ENCODE measurements at regions not wholly inside any gene's neighbourhood (a gene's known extent, or its start where the extent isn't known, plus 50 kb on each side); places are given as distances from the start of the nearest gene placed in this dataset.

- ATAC-seq (no peak), FAIRE-seq (no peak), DNase-seq (ENCODE audit: low read depth, low spot score) (no peak)
- no peak overlapping the region for H3K27ac ChIP-seq (ENCODE audit: control insufficient read depth, insufficient read depth)
- no peak overlapping the region for H2AFZ ChIP-seq (ENCODE audit: control insufficient read depth, low read depth, low read length)
- H3K79me2 ChIP-seq (ENCODE audit: control insufficient read depth, insufficient read depth, low read length): no peaks in the 10 kb centered on the region
- in situ Hi-C loops (cut with MboI): no loop called here
- RAD21 ChIA-PET (ENCODE audit: unreplicated experiment): no interaction called here
- no peak for TF ChIP-seq NRF1 (conservative IDR thresholded peaks at IDR 0.05; ENCODE audit: low read depth, low read length)
- intact Hi-C loops (cut with micrococcal nuclease; ENCODE audit: unreplicated experiment): no loop called here
- no peaks in the 10 kb centered on the region for H4K20me1 ChIP-seq (ENCODE audit: control insufficient read depth, insufficient read depth)
- no peaks in the 10 kb centered on the region for H3K9me3 ChIP-seq (replicated peaks; ENCODE audit: control insufficient read depth, insufficient read depth, low read length)
- no peaks in the 10 kb centered on the region for H3K27me3 ChIP-seq (replicated peaks in 1 of 2; ENCODE audit: control insufficient read depth in 2 of 2, insufficient read depth in 2 of 2, low read length in 1 of 2)
- H3K9ac ChIP-seq (ENCODE audit: control insufficient read depth, insufficient read depth, low read length): no peak overlapping the region
- no peaks in the 10 kb centered on the region for H3K4me1 ChIP-seq (ENCODE audit: control insufficient read depth, insufficient read depth, low read length)
- POLR2A ChIA-PET: no interaction called here
- no peak overlapping the region for H3K4me3 ChIP-seq
- SMC1A ChIA-PET (ENCODE audit: uncharacterized antibody, unreplicated experiment): no interaction called here
- H3K4me2 ChIP-seq (ENCODE audit: control insufficient read depth, insufficient read depth): no peak overlapping the region
- H3K36me3 ChIP-seq (ENCODE audit: control insufficient read depth in 2 of 2, insufficient read depth in 2 of 2, low read length in 1 of 2): no peaks in the 10 kb centered on the region
- BruUV-seq (replicated peaks): no TSS peak
- CTCF ChIA-PET: no interaction called here
Measured at GRCh38 chr14:87449016-87449415, 544.0 kb downstream of the GALC start.

GRCh38 chr14:87443787-87444186 is 549.2 kb downstream of the GALC start:
- ChIA-PET SMC1A (ENCODE audit: uncharacterized antibody, unreplicated experiment) (no interaction called here), RAD21 (ENCODE audit: unreplicated experiment) (no interaction called here), CTCF (interaction anchor here (0.5 kb wide), 1 partner anchor 8 kb away, joined by 3 read pairs; no protein-coding TSS in a partner anchor), POLR2A (no interaction called here)
- no peaks in the 10 kb centered on the region for H4K20me1 ChIP-seq (ENCODE audit: control insufficient read depth, insufficient read depth)
- BruUV-seq (replicated peaks): no TSS peak
- in situ Hi-C loops (cut with MboI): no loop called here
- no peaks in the 10 kb centered on the region for H3K4me1 ChIP-seq (ENCODE audit: control insufficient read depth, insufficient read depth, low read length)
- no peaks in the 10 kb centered on the region for H3K9me3 ChIP-seq (replicated peaks; ENCODE audit: control insufficient read depth, insufficient read depth, low read length)
- no peak for DNase-seq (ENCODE audit: low read depth, low spot score)
- H3K27me3 ChIP-seq (replicated peaks in 1 of 2; ENCODE audit: control insufficient read depth in 2 of 2, insufficient read depth in 2 of 2, low read length in 1 of 2): no peaks in the 10 kb centered on the region
- no peak overlapping the region for H3K4me2 ChIP-seq (ENCODE audit: control insufficient read depth, insufficient read depth)
- no peak overlapping the region for H2AFZ ChIP-seq (ENCODE audit: control insufficient read depth, low read depth, low read length)
- H3K4me3 ChIP-seq: no peak overlapping the region
- no peak for ATAC-seq
- H3K79me2 ChIP-seq (ENCODE audit: control insufficient read depth, insufficient read depth, low read length): no peaks in the 10 kb centered on the region
- intact Hi-C loops (cut with micrococcal nuclease; ENCODE audit: unreplicated experiment): no loop called here
- FAIRE-seq: no peak
- H3K27ac ChIP-seq (ENCODE audit: control insufficient read depth, insufficient read depth): no peak overlapping the region
- no peaks in the 10 kb centered on the region for H3K36me3 ChIP-seq (ENCODE audit: control insufficient read depth in 2 of 2, insufficient read depth in 2 of 2, low read length in 1 of 2)
- H3K9ac ChIP-seq (ENCODE audit: control insufficient read depth, insufficient read depth, low read length): no peak overlapping the region
- TF ChIP-seq EP300 (IDR thresholded peaks at IDR 0.05; ENCODE audit: borderline replicate concordance in 1 of 2, control insufficient read depth in 1 of 2, low read depth in 2 of 2, low read length in 2 of 2) (no peak), WRNIP1 (IDR thresholded peaks at IDR 0.05; ENCODE audit: borderline replicate concordance, low read depth, low read length) (no peak), ESRRA (IDR thresholded peaks at IDR 0.05; ENCODE audit: low read length) (no peak), CBFB (IDR thresholded peaks at IDR 0.05; ENCODE audit: low read depth) (no peak), PRDM15 (CRISPR knock-in tag; IDR thresholded peaks at IDR 0.05) (no peak), MYC (IDR thresholded peaks at IDR 0.05; ENCODE audit: insufficient read depth, insufficient read length, insufficient replicate concordance, low read length, severe bottlenecking) (no peak), CREM (IDR thresholded peaks at IDR 0.05; ENCODE audit: low read depth) (no peak)
- TF ChIP-seq, protein P1, sequence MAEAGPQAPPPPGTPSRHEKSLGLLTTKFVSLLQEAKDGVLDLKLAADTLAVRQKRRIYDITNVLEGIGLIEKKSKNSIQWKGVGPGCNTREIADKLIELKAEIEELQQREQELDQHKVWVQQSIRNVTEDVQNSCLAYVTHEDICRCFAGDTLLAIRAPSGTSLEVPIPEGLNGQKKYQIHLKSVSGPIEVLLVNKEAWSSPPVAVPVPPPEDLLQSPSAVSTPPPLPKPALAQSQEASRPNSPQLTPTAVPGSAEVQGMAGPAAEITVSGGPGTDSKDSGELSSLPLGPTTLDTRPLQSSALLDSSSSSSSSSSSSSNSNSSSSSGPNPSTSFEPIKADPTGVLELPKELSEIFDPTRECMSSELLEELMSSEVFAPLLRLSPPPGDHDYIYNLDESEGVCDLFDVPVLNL (IDR thresholded peaks at IDR 0.05; ENCODE audit: low read depth, low read length): no peak
- TF ChIP-seq, protein P2, sequence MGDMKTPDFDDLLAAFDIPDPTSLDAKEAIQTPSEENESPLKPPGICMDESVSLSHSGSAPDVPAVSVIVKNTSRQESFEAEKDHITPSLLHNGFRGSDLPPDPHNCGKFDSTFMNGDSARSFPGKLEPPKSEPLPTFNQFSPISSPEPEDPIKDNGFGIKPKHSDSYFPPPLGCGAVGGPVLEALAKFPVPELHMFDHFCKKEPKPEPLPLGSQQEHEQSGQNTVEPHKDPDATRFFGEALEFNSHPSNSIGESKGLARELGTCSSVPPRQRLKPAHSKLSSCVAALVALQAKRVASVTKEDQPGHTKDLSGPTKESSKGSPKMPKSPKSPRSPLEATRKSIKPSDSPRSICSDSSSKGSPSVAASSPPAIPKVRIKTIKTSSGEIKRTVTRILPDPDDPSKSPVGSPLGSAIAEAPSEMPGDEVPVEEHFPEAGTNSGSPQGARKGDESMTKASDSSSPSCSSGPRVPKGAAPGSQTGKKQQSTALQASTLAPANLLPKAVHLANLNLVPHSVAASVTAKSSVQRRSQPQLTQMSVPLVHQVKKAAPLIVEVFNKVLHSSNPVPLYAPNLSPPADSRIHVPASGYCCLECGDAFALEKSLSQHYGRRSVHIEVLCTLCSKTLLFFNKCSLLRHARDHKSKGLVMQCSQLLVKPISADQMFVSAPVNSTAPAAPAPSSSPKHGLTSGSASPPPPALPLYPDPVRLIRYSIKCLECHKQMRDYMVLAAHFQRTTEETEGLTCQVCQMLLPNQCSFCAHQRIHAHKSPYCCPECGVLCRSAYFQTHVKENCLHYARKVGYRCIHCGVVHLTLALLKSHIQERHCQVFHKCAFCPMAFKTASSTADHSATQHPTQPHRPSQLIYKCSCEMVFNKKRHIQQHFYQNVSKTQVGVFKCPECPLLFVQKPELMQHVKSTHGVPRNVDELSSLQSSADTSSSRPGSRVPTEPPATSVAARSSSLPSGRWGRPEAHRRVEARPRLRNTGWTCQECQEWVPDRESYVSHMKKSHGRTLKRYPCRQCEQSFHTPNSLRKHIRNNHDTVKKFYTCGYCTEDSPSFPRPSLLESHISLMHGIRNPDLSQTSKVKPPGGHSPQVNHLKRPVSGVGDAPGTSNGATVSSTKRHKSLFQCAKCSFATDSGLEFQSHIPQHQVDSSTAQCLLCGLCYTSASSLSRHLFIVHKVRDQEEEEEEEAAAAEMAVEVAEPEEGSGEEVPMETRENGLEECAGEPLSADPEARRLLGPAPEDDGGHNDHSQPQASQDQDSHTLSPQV (IDR thresholded peaks at IDR 0.05): no peak
